ENCODE measurements at regions not wholly inside any gene's neighbourhood (a gene's known extent, or its start where the extent isn't known, plus 50 kb on each side); places are given as distances from the start of the nearest gene placed in this dataset.
"Not testable (repeated sequence)": the region's sequence is repeated elsewhere in the genome, so short reads cannot be mapped to it uniquely, and the experiment has no call there.

- DNase-seq (ENCODE audit: low read depth in 2 of 2) = no peak
Observed at GRCh38 chr2:238599549-238600505, 173.1 kb downstream of the ASB1 start.

- no peak for DNase-seq (ENCODE audit: low read depth in 2 of 2)
Observed at GRCh38 chr2:238600506-238601432, 174.0 kb downstream of the ASB1 start.

GRCh38 chr2:238601433-238602222 lies 174.9 kb downstream of the ASB1 start:
- no peak for DNase-seq (ENCODE audit: low read depth in 2 of 2)

DNA sequence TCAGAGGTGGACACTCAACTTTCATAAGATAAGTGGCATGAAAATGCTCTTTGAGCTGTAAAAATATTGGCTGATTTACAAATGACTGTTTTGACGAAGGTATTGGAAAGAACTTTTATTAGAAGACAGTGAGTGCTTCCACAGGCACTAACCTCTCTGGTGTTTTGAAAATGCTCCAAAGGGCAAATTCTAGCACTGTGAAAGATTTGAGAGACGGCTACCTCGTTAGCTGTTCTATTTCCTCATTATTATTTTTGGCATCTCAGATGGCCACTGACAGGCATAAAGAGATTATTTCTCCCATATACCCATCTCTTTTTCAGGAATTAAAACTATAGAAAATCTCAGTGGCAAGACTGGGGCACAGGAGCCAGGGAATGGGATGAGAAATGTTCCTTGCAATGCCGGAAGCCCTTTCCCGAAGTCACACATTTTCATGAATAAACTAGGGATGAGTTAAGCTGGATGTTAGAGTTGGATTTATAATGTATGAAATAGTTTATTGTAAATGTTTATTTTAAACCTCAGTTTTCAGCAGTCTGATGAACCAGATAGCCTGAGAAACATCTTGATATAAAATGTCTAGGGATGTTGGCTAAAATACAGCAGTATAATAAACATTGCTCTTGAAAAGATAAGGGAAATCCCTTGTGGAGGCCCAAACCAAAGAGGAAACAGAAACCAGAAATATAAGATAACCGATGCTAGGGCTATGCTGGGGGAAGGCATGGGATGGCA lies 175.7 kb downstream of the ASB1 start:
- DNase-seq (ENCODE audit: low read depth in 2 of 2) = no peak

- DNase-seq (ENCODE audit: low read depth in 2 of 2) = no peak
Observed at GRCh38 chr2:238603596-238603995, 176.9 kb downstream of the ASB1 start.

- DNase-seq (ENCODE audit: low read depth in 2 of 2) = no peak
Observed at GRCh38 chr2:238606311-238606710, 179.6 kb downstream of the ASB1 start.

GRCh38 chr2:238613610-238614009 lies 186.9 kb downstream of the ASB1 start:
- DNase-seq (ENCODE audit: low read depth in 2 of 2) = no peak

DNA sequence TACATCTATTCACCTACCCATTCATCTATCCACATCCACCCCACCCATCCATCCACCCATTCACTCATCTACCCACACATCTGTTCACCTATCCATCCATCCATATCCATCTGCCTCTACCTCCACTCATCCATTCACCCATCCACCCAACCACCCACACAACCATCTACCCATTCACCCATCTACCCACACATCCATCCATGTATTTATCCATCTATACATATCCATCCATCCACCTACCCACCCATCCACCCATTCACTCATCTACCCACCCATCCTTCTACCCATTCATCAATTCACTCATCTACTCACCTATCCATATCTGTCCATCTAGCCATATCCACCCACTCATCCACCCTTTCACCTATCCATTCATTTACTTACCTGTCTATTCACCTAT lies 187.6 kb downstream of the ASB1 start:
- no peak for DNase-seq (ENCODE audit: low read depth in 2 of 2)

DNA sequence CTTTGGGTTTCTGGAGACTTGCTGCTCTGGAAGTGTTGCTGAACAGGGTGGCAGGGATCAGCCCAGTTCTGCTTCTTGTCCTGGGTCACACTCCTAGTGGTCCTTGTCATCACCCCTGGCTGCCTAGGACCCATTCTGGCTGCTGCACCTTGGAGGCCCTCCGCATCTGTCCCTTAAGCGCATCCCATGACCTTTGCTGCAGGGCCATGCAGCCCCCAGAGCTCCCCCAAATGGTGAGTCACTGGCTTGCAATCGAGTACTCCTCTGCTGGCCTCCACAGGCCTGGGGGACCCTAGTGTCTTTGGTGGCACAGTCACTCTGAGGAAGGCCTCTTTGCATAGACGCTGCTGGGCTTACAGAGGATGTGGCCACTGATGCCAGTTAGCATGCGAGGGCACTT lies 188.5 kb downstream of the ASB1 start:
- no peak for DNase-seq (ENCODE audit: low read depth in 2 of 2)

GRCh38 chr2:238616681-238617080 lies 190.0 kb downstream of the ASB1 start:
- DNase-seq (ENCODE audit: low read depth in 2 of 2) = no peak

GRCh38 chr2:238618494-238619283 lies 192.0 kb downstream of the ASB1 start:
- not testable (repeated sequence) for DNase-seq (ENCODE audit: low read depth in 2 of 2)

GRCh38 chr2:238627899-238628298 lies 201.2 kb downstream of the ASB1 start:
- no peak for DNase-seq (ENCODE audit: low read depth in 2 of 2)

DNA sequence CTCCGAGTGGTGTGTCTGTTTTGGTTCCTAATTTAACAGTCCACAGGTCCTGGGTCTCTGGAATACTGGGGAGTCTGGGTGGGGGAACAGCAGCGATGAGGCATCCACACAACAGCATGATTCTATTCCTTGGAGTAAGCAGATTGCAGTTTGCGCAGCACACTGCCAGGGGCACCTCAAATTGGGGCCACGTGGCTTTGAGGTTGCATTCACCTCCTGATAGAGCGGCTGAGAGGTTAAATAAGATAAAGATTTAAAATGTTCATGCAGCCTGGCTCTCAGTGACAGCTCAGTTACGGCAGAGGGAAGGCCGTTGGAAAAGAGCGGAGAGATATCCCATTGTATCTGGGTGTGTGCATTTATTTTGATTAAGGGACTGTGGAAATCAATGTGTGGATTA lies 202.3 kb downstream of the ASB1 start:
- DNase-seq (ENCODE audit: low read depth in 2 of 2) = no peak

GRCh38 chr2:238631491-238632180 lies 204.9 kb downstream of the ASB1 start:
- DNase-seq (ENCODE audit: low read depth in 2 of 2) = no peak

- DNase-seq (ENCODE audit: low read depth in 2 of 2) = no peak
Observed at GRCh38 chr2:238632181-238633060, 205.7 kb downstream of the ASB1 start.

GRCh38 chr2:238633426-238634328 lies 206.9 kb downstream of the ASB1 start:
- DNase-seq (ENCODE audit: low read depth in 2 of 2) = no peak

DNA sequence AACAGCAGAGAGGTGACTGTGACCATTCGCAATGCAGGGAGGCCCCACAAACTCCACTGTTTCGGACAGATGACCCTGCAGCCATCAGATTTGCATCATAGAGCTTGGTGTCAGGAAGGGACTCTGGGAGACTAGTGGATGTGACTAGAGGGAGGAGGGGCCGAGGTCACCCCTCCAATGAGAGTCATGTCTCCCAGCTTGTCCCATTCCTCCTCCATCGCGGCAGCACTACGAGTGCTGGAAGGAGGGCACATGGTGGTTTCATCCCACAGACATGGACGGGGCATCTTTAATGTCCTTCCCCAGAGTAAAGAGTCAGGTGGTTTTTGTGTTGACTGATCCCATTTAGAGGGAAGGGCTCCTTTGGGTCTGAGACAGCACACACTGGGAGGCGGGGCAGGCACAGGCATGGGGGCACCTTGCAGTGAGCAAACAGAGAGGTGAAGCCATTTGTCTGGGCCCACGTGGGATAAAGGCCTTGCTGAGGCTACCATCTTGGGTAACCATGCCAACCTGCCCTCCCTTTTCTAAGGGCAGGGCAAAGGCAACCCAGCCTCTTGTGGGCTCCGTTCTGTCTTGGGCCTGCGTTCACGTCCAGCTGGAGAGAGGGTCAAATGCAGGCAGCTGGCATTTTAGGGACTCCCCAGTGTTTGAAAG lies 208.1 kb downstream of the ASB1 start:
- DNase-seq (ENCODE audit: low read depth in 2 of 2) = no peak
